ENCODE measurements at regions not wholly inside any gene's neighbourhood (a gene's known extent, or its start where the extent isn't known, plus 50 kb on each side); places are given as distances from the start of the nearest gene placed in this dataset.

- no peak for TF ChIP-seq CREB5 (CRISPR knock-in tag; IDR thresholded peaks at IDR 0.05; ENCODE audit: low read depth)
- TF ChIP-seq ARNTL (CRISPR knock-in tag; IDR thresholded peaks at IDR 0.05; ENCODE audit: borderline replicate concordance, low read depth), result no peak
- no peak for TF ChIP-seq CSDC2 (CRISPR knock-in tag; IDR thresholded peaks at IDR 0.05)
- TF ChIP-seq GLIS3 (CRISPR knock-in tag; IDR thresholded peaks at IDR 0.05), result no peak
- TF ChIP-seq ISL1 (CRISPR knock-in tag; IDR thresholded peaks at IDR 0.05), result no peak
- TF ChIP-seq OSR1 (CRISPR knock-in tag; IDR thresholded peaks at IDR 0.05), result no peak
These were observed 1324.6 kb downstream of the LRFN5 start (continued) for GRCh38 chr14:42931308-42931707.

- TF ChIP-seq OSR1 (CRISPR knock-in tag; IDR thresholded peaks at IDR 0.05) (no peak), ARNTL (CRISPR knock-in tag; IDR thresholded peaks at IDR 0.05; ENCODE audit: borderline replicate concordance, low read depth) (no peak), ZC3H10 (CRISPR knock-in tag; IDR thresholded peaks at IDR 0.05) (no peak), POU6F1 (CRISPR knock-in tag; IDR thresholded peaks at IDR 0.05; ENCODE audit: borderline replicate concordance, low read depth) (no peak), ZNF565 (CRISPR knock-in tag; conservative IDR thresholded peaks at IDR 0.05; ENCODE audit: low read depth) (no peak), ZNF8 (CRISPR knock-in tag; IDR thresholded peaks at IDR 0.05) (no peak), CSRNP3 (CRISPR knock-in tag; IDR thresholded peaks at IDR 0.05) (no peak), ZFP3 (CRISPR knock-in tag; IDR thresholded peaks at IDR 0.05) (no peak), BACH2 (CRISPR knock-in tag; IDR thresholded peaks at IDR 0.05; ENCODE audit: borderline replicate concordance) (no peak), CSDC2 (CRISPR knock-in tag; IDR thresholded peaks at IDR 0.05) (no peak), TCF4 (CRISPR knock-in tag; IDR thresholded peaks at IDR 0.05; ENCODE audit: borderline replicate concordance) (no peak), GLIS3 (CRISPR knock-in tag; IDR thresholded peaks at IDR 0.05) (no peak), TOX (CRISPR knock-in tag; IDR thresholded peaks at IDR 0.05; ENCODE audit: borderline replicate concordance) (no peak), ESRRG (CRISPR knock-in tag; IDR thresholded peaks at IDR 0.05) (no peak), TSHZ2 (CRISPR knock-in tag; IDR thresholded peaks at IDR 0.05) (no peak)
- ATAC-seq, result no peak
These were observed 1323.3 kb downstream of the LRFN5 start for GRCh38 chr14:42929806-42930480.

GRCh38 chr14:42927313-42927712, 1320.6 kb downstream of the LRFN5 start:
- TF ChIP-seq ZFP30 (CRISPR knock-in tag; IDR thresholded peaks at IDR 0.05) (no peak), RARB (CRISPR knock-in tag; IDR thresholded peaks at IDR 0.05) (no peak), TOX (CRISPR knock-in tag; IDR thresholded peaks at IDR 0.05; ENCODE audit: borderline replicate concordance) (no peak), ZC3H10 (CRISPR knock-in tag; IDR thresholded peaks at IDR 0.05) (no peak), BACH2 (CRISPR knock-in tag; IDR thresholded peaks at IDR 0.05; ENCODE audit: borderline replicate concordance) (no peak), ARNTL (CRISPR knock-in tag; IDR thresholded peaks at IDR 0.05; ENCODE audit: borderline replicate concordance, low read depth) (no peak), TSHZ2 (CRISPR knock-in tag; IDR thresholded peaks at IDR 0.05) (no peak), ZNF70 (CRISPR knock-in tag; IDR thresholded peaks at IDR 0.05) (no peak), PPARA (CRISPR knock-in tag; IDR thresholded peaks at IDR 0.05; ENCODE audit: borderline replicate concordance) (no peak), GLIS3 (CRISPR knock-in tag; IDR thresholded peaks at IDR 0.05) (no peak), TCF4 (CRISPR knock-in tag; IDR thresholded peaks at IDR 0.05; ENCODE audit: borderline replicate concordance) (no peak), ISL1 (CRISPR knock-in tag; IDR thresholded peaks at IDR 0.05) (no peak), CSRNP3 (CRISPR knock-in tag; IDR thresholded peaks at IDR 0.05) (no peak), SNAI2 (CRISPR knock-in tag; IDR thresholded peaks at IDR 0.05) (no peak), ZFP3 (CRISPR knock-in tag; IDR thresholded peaks at IDR 0.05) (no peak), OSR1 (CRISPR knock-in tag; IDR thresholded peaks at IDR 0.05) (no peak), ZNF565 (CRISPR knock-in tag; conservative IDR thresholded peaks at IDR 0.05; ENCODE audit: low read depth) (no peak)
- no peak for ATAC-seq
